ENCODE measurements at regions not wholly inside any gene's neighbourhood (a gene's known extent, or its start where the extent isn't known, plus 50 kb on each side); places are given as distances from the start of the nearest gene placed in this dataset.

- TF ChIP-seq CTCF (conservative IDR thresholded peaks at IDR 0.05; ENCODE audit: low read depth, low read length) = no peak
- TF ChIP-seq NFE2L2 (IDR thresholded peaks at IDR 0.05; ENCODE audit: low read depth, low read length) = no peak
- no peak for TF ChIP-seq POLR2A (IDR thresholded peaks at IDR 0.05; ENCODE audit: low read depth, low read length)
- TF ChIP-seq CEBPB (IDR thresholded peaks at IDR 0.05; ENCODE audit: low read depth, low read length) = no peak
- no peak for TF ChIP-seq MXI1 (IDR thresholded peaks at IDR 0.05; ENCODE audit: borderline replicate concordance, low read depth, low read length)
- no peak for TF ChIP-seq SMC3 (IDR thresholded peaks at IDR 0.05; ENCODE audit: low read depth, low read length)
- TF ChIP-seq BHLHE40 (IDR thresholded peaks at IDR 0.05; ENCODE audit: low read depth, low read length) = no peak
- TF ChIP-seq MAZ (IDR thresholded peaks at IDR 0.05; ENCODE audit: borderline replicate concordance, low read depth, low read length) = no peak
- TF ChIP-seq CHD1 (IDR thresholded peaks at IDR 0.05; ENCODE audit: low read depth, low read length) = no peak
These were observed 893.7 kb downstream of the TYW1 start for GRCh38 chr7:67890316-67890715.

Data from IMR-90 (cell line).